ENCODE measurements at regions not wholly inside any gene's neighbourhood (a gene's known extent, or its start where the extent isn't known, plus 50 kb on each side); places are given as distances from the start of the nearest gene placed in this dataset.

- H3K36me3 Mint-ChIP-seq (ENCODE audit: low read depth), result no peaks in the 10 kb centered on the region
- no peak overlapping the region for H3K4me3 Mint-ChIP-seq
- H3K27me3 Mint-ChIP-seq (ENCODE audit: insufficient read depth), result peaks cover 8% of the 10 kb centered on the region
- no peak overlapping the region for H3K27ac Mint-ChIP-seq
- intact Hi-C loops (cut with micrococcal nuclease), result no loop called here
- no peaks in the 10 kb centered on the region for H3K4me1 Mint-ChIP-seq (ENCODE audit: low read depth)
- H3K9me3 Mint-ChIP-seq, result no peaks in the 10 kb centered on the region
- DNase-seq (ENCODE audit: low spot score), result no peak
Observed at GRCh38 chr20:40922865-40923264, 105.8 kb upstream of the TOP1 start.

DNA sequence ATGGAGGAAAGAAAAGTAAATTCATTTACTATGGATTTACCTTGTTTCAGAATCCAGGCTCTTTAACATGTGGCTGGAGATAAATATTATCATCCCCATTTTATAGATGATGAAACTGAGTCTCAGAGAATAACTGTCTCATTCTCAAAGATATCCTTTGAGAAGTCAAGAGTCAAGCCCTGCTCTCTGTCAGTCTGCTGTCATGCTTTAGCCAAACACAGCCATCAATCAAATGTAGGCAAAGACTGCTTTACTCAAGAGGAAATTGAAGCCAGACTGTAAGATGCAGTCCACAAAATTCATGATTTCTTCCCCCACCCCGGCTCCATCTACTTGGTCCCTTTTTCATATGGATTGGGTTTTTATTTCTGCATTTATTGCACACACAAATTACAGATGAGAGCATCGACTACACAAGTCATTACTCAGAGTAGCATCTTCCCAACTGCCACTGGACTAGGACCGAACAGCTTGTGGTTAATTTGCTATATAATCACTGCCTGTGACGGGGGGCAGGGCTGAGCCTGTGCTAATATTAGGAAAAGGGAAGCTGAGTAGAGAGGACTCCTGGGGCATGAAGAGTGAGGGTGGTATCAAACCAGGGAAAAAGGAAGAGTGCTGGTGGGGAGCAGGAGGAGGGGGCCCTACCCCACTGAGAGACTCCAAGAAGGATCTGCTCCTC lies 102.7 kb upstream of the TOP1 start:
- peaks cover 16% of the 10 kb centered on the region for H3K27me3 Mint-ChIP-seq (ENCODE audit: insufficient read depth)
- no peak overlapping the region for H3K27ac Mint-ChIP-seq
- H3K9me3 Mint-ChIP-seq, result no peaks in the 10 kb centered on the region
- H3K36me3 Mint-ChIP-seq (ENCODE audit: low read depth), result no peaks in the 10 kb centered on the region
- intact Hi-C loops (cut with micrococcal nuclease), result no loop called here
- H3K4me1 Mint-ChIP-seq (ENCODE audit: low read depth), result no peaks in the 10 kb centered on the region
- H3K4me3 Mint-ChIP-seq, result no peak overlapping the region
- no peak for DNase-seq (ENCODE audit: low spot score)

- intact Hi-C loops (cut with micrococcal nuclease), result no loop called here
- no peak for DNase-seq (ENCODE audit: low spot score)
- Mint-ChIP-seq H3K9me3 (no peaks in the 10 kb centered on the region), H3K4me1 (ENCODE audit: low read depth) (no peaks in the 10 kb centered on the region), H3K36me3 (ENCODE audit: low read depth) (no peaks in the 10 kb centered on the region), H3K27me3 (ENCODE audit: insufficient read depth) (peaks cover 13% of the 10 kb centered on the region), H3K4me3 (no peak overlapping the region), H3K27ac (no peak overlapping the region)
Observed at GRCh38 chr20:40926928-40927327, 101.7 kb upstream of the TOP1 start.

DNA sequence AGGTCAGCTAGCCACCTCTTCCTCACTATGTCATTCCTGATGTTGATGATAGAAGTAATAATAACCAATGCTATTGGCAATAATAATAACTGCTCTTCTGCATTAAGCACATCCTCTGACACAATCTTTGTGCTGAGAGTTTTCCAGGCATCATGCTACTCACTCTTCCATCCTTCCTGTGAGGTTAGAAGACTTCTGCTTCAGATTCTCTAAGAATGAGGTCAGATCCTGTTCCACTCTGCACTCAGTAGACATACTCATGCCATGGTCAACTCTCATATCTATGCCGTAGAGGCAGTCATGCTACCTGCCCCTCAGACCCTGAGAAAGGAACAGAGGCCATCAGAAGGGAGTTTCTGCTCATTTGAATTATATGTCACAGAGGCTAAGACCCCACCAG lies 98.1 kb upstream of the TOP1 start:
- H3K4me1 Mint-ChIP-seq (ENCODE audit: low read depth), result no peaks in the 10 kb centered on the region
- intact Hi-C loops (cut with micrococcal nuclease), result no loop called here
- no peak for DNase-seq (ENCODE audit: low spot score)
- no peaks in the 10 kb centered on the region for H3K36me3 Mint-ChIP-seq (ENCODE audit: low read depth)
- H3K27ac Mint-ChIP-seq, result no peak overlapping the region
- H3K9me3 Mint-ChIP-seq, result peaks cover 9% of the 10 kb centered on the region
- no peak overlapping the region for H3K4me3 Mint-ChIP-seq
- H3K27me3 Mint-ChIP-seq (ENCODE audit: insufficient read depth), result peaks cover 9% of the 10 kb centered on the region

GRCh38 chr20:40931410-40932044 lies 97.1 kb upstream of the TOP1 start:
- no peak for DNase-seq (ENCODE audit: low spot score)
- Mint-ChIP-seq H3K4me3 (no peak overlapping the region), H3K4me1 (ENCODE audit: low read depth) (no peaks in the 10 kb centered on the region), H3K9me3 (peaks cover 9% of the 10 kb centered on the region), H3K27ac (no peak overlapping the region), H3K27me3 (ENCODE audit: insufficient read depth) (peaks cover 9% of the 10 kb centered on the region), H3K36me3 (ENCODE audit: low read depth) (no peaks in the 10 kb centered on the region)
- intact Hi-C loops (cut with micrococcal nuclease), result no loop called here

GRCh38 chr20:40932436-40932835 lies 96.2 kb upstream of the TOP1 start:
- intact Hi-C loops (cut with micrococcal nuclease), result no loop called here
- no peak overlapping the region for H3K4me3 Mint-ChIP-seq
- no peaks in the 10 kb centered on the region for H3K36me3 Mint-ChIP-seq (ENCODE audit: low read depth)
- no peak for DNase-seq (ENCODE audit: low spot score)
- peaks cover 9% of the 10 kb centered on the region for H3K27me3 Mint-ChIP-seq (ENCODE audit: insufficient read depth)
- H3K4me1 Mint-ChIP-seq (ENCODE audit: low read depth), result no peaks in the 10 kb centered on the region
- H3K27ac Mint-ChIP-seq, result no peak overlapping the region
- peaks cover 9% of the 10 kb centered on the region for H3K9me3 Mint-ChIP-seq

DNA sequence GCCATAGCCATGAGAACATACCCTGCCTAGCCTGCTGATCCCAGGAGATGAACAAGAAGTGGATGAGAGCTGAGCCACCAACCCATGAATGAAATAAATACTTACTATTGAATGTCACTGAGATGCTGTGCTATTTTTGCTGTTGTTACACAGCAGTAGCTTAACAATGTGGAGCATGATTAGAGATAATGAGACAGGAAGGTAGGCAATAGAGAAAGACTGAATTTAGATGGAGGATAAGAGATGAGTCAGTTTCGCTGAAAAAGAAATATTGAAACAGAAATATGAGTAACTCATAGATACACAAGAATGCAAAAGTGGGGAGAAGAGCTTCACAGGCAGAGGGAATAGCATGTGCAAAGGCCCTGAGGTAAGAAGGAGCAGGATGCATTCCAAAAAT lies 94.9 kb upstream of the TOP1 start:
- H3K27me3 Mint-ChIP-seq (ENCODE audit: insufficient read depth), result peaks cover 2% of the 10 kb centered on the region
- H3K27ac Mint-ChIP-seq, result no peak overlapping the region
- no peaks in the 10 kb centered on the region for H3K4me1 Mint-ChIP-seq (ENCODE audit: low read depth)
- no peak for DNase-seq (ENCODE audit: low spot score)
- peaks cover 9% of the 10 kb centered on the region for H3K9me3 Mint-ChIP-seq
- H3K4me3 Mint-ChIP-seq, result no peak overlapping the region
- intact Hi-C loops (cut with micrococcal nuclease), result no loop called here
- H3K36me3 Mint-ChIP-seq (ENCODE audit: low read depth), result no peaks in the 10 kb centered on the region

DNA sequence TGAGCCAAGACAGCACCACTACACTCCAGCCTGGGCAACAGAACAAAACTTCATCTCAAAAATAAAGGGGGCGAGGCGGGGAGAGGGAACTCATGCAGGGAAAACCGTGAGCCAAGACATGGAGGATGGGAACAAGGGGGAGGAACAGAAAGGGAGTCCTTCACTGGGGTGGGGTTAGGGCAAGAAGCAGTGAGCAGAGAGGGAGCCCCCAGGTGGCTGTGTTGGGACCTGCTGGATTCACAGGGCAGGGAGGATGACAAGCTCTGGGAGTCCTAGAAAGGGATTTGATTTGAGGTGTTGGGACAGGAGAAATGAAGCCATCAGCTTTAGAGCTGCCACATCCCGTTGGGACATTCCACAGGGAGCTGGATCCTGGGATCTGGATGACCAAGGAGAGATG lies 90.6 kb upstream of the TOP1 start:
- no peaks in the 10 kb centered on the region for H3K4me1 Mint-ChIP-seq (ENCODE audit: low read depth)
- no peak for DNase-seq (ENCODE audit: low spot score)
- no peaks in the 10 kb centered on the region for H3K36me3 Mint-ChIP-seq (ENCODE audit: low read depth)
- H3K4me3 Mint-ChIP-seq, result no peak overlapping the region
- intact Hi-C loops (cut with micrococcal nuclease), result no loop called here
- H3K9me3 Mint-ChIP-seq, result peaks cover 9% of the 10 kb centered on the region
- no peak overlapping the region for H3K27ac Mint-ChIP-seq
- H3K27me3 Mint-ChIP-seq (ENCODE audit: insufficient read depth), result peaks cover 2% of the 10 kb centered on the region

- peaks cover 2% of the 10 kb centered on the region for H3K27me3 Mint-ChIP-seq (ENCODE audit: insufficient read depth)
- H3K9me3 Mint-ChIP-seq, result no peaks in the 10 kb centered on the region
- H3K4me1 Mint-ChIP-seq (ENCODE audit: low read depth), result no peaks in the 10 kb centered on the region
- no peak overlapping the region for H3K4me3 Mint-ChIP-seq
- intact Hi-C loops (cut with micrococcal nuclease), result no loop called here
- DNase-seq (ENCODE audit: low spot score), result no peak
- H3K27ac Mint-ChIP-seq, result no peak overlapping the region
- no peaks in the 10 kb centered on the region for H3K36me3 Mint-ChIP-seq (ENCODE audit: low read depth)
Observed at GRCh38 chr20:40939667-40940066, 89.0 kb upstream of the TOP1 start.

- no peaks in the 10 kb centered on the region for H3K27me3 Mint-ChIP-seq (ENCODE audit: insufficient read depth)
- intact Hi-C loops (cut with micrococcal nuclease), result no loop called here
- H3K36me3 Mint-ChIP-seq (ENCODE audit: low read depth), result no peaks in the 10 kb centered on the region
- no peak overlapping the region for H3K27ac Mint-ChIP-seq
- no peaks in the 10 kb centered on the region for H3K9me3 Mint-ChIP-seq
- no peaks in the 10 kb centered on the region for H3K4me1 Mint-ChIP-seq (ENCODE audit: low read depth)
- no peak for DNase-seq (ENCODE audit: low spot score)
- no peak overlapping the region for H3K4me3 Mint-ChIP-seq
Observed at GRCh38 chr20:40941133-40941610, 87.5 kb upstream of the TOP1 start.

DNA sequence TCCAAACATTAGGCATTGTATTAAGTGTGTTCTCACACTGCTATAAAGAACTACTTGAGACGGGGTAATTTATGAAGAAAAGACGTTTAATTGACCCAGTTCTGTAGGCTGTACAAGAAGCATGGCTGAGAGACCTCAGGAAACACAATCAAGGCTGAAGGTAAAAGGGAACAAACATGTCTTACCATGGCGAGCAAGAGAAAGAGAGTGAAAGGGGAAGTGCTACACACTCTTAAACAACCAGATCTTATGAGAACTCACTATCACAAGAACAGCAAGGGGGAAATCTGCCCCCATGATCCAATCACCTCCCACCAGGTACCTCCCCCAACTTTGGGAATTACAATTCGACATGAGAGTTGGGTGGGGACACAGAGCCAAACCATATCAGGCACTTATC lies 86.6 kb upstream of the TOP1 start:
- Mint-ChIP-seq H3K4me3 (no peak overlapping the region), H3K36me3 (ENCODE audit: low read depth) (no peaks in the 10 kb centered on the region), H3K4me1 (ENCODE audit: low read depth) (no peaks in the 10 kb centered on the region), H3K9me3 (no peaks in the 10 kb centered on the region), H3K27ac (no peak overlapping the region), H3K27me3 (ENCODE audit: insufficient read depth) (no peaks in the 10 kb centered on the region)
- no peak for DNase-seq (ENCODE audit: low spot score)
- intact Hi-C loops (cut with micrococcal nuclease), result no loop called here

DNA sequence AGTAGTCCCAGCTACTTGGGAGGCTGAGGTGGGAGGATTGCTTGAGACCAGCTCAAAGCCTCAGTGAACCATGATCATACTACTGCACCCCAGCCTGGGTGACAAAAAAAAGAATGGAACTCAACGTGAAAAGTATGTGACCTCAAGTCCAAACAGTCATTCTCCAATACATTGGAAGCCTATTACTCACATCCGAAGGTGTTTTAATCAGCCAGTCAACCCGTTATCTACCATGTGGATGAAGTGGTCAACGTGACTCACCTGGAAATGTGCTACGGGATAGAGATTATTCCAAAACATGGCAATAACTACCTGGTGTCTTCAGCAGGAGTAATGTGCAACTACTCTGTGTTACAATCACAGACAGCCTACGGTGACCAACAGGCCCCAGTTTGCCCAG lies 85.8 kb upstream of the TOP1 start:
- H3K27ac Mint-ChIP-seq, result no peak overlapping the region
- intact Hi-C loops (cut with micrococcal nuclease), result no loop called here
- H3K9me3 Mint-ChIP-seq, result no peaks in the 10 kb centered on the region
- H3K4me1 Mint-ChIP-seq (ENCODE audit: low read depth), result no peaks in the 10 kb centered on the region
- DNase-seq (ENCODE audit: low spot score), result no peak
- H3K36me3 Mint-ChIP-seq (ENCODE audit: low read depth), result no peaks in the 10 kb centered on the region
- H3K4me3 Mint-ChIP-seq, result no peak overlapping the region
- no peaks in the 10 kb centered on the region for H3K27me3 Mint-ChIP-seq (ENCODE audit: insufficient read depth)

DNA sequence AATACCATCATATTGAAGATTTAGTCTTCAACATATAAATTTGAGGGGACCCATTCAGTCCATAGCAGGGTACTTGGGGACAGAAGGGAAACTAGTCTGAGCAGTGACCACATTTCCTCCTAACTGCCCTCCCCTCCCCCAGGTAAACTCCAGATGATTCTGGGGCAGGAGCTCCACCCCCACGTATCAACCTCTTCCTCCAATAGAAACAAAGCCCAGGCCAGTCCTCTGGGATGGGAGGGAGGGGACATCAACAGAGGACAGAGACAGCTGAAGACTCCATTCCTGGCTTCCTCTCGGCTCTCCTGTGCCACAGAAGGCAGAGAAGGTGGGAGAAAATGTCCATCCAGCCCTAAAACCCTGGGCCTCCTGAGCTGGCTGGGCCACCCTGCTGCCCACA lies 85.0 kb upstream of the TOP1 start:
- Mint-ChIP-seq H3K36me3 (ENCODE audit: low read depth) (no peaks in the 10 kb centered on the region), H3K4me3 (no peak overlapping the region), H3K9me3 (no peaks in the 10 kb centered on the region), H3K4me1 (ENCODE audit: low read depth) (no peaks in the 10 kb centered on the region), H3K27ac (no peak overlapping the region), H3K27me3 (ENCODE audit: insufficient read depth) (no peaks in the 10 kb centered on the region)
- no peak for DNase-seq (ENCODE audit: low spot score)
- intact Hi-C loops (cut with micrococcal nuclease), result no loop called here

DNA sequence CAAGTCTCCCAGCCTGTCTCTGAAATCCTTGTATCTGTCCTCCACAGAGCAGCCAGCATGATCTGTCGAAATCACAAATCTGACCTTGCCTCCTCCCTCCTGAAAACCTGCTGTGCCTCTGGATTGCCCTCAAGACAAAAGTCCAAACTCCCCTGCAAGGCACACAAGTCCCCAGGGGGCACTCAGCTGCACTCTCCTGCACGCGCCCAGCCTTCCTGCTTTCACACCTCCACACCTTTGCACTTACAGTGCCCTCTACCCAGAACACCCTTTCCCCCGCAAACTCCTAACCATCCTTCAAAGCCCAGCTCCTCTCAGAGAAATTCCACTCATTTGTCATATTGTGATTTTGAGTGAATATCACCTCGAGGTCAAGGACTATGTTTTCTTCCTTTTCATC lies 83.4 kb upstream of the TOP1 start:
- intact Hi-C loops (cut with micrococcal nuclease), result no loop called here
- H3K36me3 Mint-ChIP-seq (ENCODE audit: low read depth), result no peaks in the 10 kb centered on the region
- no peak overlapping the region for H3K4me3 Mint-ChIP-seq
- H3K9me3 Mint-ChIP-seq, result no peaks in the 10 kb centered on the region
- no peaks in the 10 kb centered on the region for H3K27me3 Mint-ChIP-seq (ENCODE audit: insufficient read depth)
- H3K27ac Mint-ChIP-seq, result no peak overlapping the region
- no peak for DNase-seq (ENCODE audit: low spot score)
- no peaks in the 10 kb centered on the region for H3K4me1 Mint-ChIP-seq (ENCODE audit: low read depth)
